ENCODE measurements at regions not wholly inside any gene's neighbourhood (a gene's known extent, or its start where the extent isn't known, plus 50 kb on each side); places are given as distances from the start of the nearest gene placed in this dataset.
"Not testable (repeated sequence)": the region's sequence is repeated elsewhere in the genome, so short reads cannot be mapped to it uniquely, and the experiment has no call there.

DNA sequence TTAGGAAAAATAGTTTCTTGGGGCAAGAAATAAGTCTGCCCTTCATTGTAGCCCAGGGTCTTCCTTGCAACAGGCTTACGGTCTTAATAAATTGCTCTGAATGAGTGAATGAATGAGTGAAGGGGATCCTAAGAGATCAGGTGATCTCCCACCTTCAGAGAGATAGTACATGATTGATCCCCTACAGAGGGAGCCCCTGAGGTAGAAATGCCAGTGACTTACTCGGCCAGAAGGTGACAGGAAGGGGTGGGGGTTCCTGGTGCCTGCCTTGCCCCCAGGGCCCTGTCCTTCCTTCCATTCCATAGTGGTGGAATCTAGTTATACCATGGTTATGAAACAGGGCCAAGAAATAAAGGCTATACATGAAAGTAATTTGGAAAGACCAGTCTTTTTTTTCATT, 215.3 kb upstream of the SSTR4 start:
- DNase-seq (ENCODE audit: low spot score): no peak

DNA sequence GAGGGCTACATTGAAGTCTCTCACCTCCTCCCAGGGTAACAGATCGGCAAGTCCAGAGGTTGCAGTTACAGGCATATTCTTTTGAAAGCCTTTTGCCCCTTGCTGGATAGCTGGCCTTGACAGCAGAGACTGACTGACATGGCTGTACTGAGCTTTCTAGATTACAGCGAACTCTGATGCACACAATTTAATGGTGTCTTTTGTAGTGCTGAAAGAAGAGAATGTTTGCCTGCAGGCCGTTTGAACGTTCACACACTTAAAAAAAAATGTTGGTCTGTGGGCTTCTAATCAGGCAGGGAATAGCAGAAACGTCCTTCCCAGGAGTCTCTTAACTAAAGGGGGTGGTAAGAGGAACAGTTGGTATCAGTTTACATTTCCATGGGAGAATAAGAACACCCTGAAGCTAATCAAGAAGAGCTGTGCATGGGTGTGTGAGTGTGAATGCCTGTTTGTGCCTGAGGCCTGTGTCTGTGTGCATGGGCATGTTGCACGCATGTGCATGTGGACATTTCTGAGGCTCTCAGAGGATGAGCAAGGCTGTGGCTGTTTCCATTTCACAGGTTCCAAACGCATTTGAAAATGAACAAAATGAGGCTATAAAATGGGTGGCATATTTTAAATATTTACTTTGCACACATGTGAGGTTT, 213.9 kb upstream of the SSTR4 start:
- DNase-seq (ENCODE audit: low spot score): no peak

DNA sequence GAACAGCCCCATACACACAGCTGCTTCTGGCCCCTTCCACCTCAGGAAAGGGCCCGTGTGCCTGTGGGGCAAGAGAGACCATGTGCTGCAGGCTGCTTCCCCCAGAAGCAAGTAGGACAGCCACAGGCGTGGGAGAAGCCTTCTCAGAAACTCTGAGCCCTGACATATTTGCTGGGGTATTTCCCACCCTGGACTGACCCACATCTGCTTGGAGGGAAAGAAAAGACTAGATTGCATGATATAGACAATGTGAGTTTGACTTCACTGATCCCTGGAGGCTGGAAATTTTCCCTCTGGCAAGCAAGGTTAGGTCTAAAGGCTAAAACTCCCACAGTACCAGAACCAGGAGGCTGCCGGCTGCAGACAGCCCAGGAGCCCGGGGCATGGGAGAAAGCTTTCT, 213.3 kb upstream of the SSTR4 start:
- DNase-seq (ENCODE audit: low spot score): no peak

DNA sequence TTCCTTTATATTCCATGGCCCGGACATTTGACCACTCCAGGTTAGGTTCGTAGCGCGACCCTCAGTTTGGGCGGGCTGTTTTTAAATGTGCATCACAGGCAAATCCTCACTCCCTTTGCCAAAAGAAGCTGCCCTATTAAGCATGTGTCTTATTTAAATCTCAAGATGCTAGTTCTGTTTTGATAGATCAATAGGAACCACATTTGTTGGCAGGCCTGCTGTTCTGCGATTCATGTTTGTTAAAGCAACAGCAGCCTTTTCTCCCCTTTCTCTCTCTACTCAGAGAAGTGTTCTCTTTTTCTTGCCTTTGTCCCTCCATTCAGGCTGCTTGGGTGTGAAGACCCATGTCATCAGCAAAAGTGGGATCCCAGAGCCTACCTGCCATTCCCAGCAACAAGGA, 212.0 kb upstream of the SSTR4 start:
- DNase-seq (ENCODE audit: low spot score): no peak

DNA sequence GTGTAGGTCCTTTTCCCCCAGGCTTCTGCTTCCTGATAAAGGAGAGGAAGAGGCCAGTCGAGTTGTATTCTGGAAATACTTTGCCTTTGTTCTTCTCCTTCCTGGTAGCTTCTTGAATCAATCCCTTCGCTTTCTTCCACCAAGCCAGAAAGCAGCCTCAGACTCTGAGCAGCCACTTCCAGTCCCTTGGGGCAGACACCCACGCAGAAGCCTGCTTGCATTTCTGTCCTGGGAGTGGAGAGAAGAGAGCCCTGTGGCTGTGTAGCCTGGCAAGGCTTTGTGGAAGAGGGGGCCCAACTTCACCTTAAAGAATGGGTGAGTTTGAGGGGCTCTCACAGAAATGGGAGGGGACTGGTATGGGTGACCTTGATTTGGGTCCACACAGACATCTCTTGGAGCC, 211.0 kb upstream of the SSTR4 start:
- DNase-seq (ENCODE audit: low spot score): no peak

DNA sequence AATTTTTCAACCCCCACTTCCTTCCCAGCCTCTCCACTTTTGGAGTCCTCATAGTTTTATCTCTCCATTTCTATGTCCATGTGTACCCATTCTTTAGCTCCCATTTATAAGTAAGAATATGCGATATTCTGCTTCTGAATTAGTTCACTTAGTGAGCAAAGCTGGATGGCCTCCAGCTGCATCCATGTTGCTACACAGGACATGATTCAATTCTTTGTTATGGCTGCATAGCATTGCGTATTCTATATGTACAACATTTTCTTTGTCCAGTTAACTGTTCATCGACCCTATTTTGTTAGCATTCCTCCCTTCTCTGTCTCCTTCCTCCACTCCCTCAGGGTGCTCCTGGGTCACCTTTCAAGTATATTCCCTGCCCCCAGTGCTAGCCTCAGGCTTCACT, 210.0 kb upstream of the SSTR4 start:
- no peak for DNase-seq (ENCODE audit: low spot score)

DNA sequence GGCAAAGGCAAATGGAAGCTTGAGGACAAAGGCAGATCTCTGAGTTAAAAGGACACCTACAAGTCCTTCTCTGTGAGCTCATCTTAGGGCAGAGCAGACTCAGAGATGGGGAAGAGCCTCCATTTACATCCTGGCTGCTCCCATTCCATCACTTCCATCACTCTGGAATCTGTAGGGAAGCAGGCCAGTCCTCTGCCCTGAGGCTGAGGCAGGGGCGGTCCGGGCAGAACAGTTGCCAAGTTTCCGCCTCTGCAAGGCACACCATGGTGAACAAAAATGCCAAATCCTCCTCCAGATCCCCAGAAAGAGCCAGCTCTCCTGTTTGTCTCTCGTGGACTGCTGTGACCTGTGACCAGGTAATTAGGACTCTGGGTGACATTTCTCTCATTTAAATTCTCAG, 209.6 kb upstream of the SSTR4 start:
- DNase-seq (ENCODE audit: low spot score): no peak

DNA sequence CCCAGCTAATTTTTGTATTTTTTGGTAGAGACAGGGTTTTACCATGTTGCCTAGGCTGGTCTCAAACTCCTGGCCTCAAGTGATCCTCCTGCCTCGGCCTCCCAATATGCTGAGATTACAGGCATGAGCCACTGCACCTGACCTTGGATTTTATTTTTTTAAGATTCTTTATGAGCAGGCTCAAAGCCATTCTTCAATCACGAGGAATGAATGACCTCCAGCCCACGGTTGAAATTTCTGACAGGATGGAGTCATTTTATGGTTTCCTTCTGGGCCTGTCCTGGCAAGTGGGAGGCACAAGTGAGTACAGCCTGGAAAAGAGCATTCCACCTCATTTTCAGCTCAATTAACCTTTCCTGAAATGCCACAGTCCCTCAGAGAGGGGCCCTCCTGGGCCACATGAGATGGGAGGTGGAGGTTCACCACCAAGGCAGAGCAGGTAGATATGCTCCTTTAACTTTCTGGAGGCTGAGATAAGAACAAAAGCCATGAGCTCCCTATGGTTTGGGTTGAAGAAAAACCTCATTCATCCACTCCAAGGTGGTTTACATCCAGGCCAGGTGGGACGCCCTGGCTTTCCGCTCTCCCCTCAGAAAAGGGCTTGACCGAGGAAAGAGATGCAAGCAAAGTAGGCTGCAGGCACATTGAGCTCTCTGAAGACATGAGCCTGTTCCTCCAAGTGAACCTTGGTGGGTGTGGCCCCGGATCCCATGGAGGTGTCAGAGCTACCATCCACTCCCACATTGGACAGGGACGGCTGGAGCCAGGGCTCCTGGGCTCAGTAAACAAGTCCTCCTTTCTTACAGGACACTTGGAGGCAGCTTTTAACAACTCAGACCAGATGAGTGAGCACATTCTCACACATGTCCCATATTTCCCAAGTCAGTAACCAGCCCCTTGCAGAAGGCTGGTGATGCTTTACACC, 208.5 kb upstream of the SSTR4 start:
- DNase-seq (ENCODE audit: low spot score): no peak

DNA sequence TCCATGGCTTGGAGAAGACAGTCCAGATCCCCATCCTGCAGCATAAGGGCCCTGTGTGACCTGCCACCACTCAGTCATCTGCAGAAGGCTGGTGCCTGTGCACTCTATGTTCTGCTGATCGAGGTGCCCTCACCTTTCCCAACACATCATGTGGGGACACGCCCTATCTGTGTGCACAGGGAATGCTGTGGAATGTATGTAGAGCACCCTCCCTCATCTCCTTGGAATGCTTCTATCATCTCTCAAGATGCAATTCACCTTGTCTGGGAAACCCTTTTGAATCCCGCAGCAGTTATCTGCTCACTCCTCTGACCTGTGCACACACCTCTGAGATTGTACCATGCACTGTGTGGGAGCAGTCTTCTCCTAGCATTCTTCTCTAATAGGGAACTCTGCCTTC, 207.2 kb upstream of the SSTR4 start:
- DNase-seq (ENCODE audit: low spot score): no peak

DNA sequence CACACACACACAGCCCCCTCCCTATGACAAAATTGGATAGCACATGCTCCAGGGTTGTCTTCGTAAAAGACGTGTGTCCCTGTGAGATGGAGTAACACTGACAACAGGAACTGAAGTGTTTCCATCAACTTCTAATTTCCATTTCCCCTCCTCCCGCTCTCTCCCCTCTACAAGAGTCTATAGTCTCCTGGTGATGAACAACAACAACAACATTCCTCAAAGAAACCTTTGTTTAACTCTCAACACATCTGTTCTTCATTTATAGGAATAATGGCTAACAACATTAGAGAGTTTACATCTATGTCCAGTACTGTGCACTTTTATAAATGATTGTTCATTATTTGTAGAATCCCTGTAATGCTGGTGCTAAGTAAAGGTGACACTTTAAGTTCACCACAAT, 205.8 kb upstream of the SSTR4 start:
- DNase-seq (ENCODE audit: low spot score): no peak

DNA sequence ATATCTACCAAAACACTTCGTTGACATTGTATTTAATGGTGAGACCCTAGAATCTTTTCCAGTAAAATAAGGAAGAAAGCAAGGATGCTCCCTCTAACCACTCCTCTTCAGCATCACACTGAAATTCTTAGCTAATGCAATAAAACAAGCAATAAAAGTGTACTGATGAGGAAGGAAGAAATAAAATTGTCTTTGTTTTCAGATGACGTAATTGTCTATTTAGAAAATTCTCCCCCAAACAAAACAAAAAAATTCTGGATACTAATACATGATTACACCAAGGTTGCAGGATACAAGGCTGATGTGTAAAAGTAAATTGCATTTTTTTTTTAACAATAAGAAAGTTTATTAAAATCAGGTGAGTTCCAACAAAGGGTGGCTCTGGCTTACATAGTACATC, 205.0 kb upstream of the SSTR4 start:
- DNase-seq (ENCODE audit: low spot score): no peak

DNA sequence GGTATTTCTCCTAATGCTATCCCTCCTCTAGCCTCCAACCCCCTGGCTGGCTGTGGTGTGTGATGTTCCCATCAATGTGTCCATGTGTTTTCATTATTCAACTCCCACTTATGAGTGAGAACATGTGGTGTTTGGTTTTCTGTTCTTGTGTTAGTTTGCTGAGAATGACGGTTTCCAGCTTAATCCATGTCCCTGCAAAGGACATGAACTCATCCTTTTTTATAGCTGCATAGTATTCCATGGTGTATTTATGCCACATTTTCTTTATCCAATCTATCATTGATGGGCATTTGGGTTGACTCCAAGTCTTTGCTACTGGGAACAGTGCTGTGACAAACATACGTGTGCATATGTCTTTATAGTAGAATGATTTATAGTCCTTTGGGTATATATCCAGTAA, 204.4 kb upstream of the SSTR4 start:
- not testable (repeated sequence) for DNase-seq (ENCODE audit: low spot score)

DNA sequence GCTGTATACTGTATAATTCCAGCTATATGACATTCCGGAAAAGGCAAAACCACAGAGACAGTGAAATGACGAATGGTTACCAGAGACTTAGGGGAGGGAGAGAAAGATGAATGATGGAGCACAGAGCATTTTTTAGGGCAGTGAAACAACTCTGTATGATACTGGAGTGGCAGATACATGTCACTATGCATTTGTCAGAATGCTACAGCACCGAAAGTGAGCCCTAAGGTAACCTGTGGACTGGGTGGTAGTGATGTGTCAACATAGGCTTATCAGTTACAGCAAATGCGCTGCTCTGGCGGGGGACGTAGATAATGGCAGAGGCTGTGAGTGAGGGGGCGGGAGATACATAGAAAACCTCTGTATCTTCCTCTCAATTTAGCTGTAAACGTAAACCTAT, 201.3 kb upstream of the SSTR4 start:
- DNase-seq (ENCODE audit: low spot score): no peak

DNA sequence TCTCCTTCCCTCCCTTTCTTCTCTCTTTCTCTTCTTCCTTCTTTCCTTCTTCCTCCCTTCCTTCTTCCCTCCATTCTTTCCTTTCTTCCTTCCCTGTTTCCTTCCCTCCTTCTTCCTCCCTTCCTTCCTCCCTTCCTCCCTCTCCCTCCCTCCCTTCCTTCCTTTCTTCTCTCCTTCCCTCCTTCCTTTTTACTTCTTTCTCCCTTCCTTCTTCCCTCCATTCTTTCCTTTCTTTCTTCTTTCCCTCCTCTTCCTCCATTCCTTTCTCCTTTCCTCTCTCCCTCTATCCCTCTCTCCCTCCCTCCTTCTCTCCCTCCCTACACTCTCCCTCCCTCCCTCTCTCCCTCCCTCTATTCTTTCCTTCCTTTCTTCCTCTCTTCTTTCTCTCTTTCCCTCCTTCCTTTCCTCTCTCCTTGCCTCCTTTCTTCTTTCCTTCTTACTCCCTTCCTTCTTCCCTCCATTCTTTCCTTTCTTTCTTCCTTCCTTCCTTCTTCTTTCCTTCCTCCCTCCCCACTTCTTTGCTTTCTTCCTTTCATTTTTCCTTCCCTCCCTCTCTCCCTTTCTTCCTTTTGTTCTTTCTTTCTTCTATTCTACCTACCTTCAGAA, 200.4 kb upstream of the SSTR4 start:
- no peak for DNase-seq (ENCODE audit: low spot score)

DNA sequence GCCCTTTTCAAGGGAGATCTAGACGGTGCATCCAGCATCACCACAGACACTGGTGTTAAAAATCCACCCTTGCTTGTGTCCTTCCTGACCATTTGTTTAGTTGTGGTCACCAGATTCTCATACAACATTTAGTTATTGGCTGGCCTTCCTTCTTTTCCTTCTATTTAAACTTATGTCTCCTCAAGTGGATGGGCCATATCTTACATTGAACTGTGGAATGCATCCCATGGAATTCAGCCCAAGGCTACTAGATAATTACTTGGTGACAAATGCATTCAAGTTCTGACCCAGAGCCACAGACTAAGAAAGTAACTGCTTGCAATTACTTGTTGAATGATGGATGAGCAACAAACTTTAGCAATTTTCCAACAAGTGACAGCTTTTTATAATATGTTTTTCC, 198.9 kb upstream of the SSTR4 start:
- DNase-seq (ENCODE audit: low spot score): no peak

DNA sequence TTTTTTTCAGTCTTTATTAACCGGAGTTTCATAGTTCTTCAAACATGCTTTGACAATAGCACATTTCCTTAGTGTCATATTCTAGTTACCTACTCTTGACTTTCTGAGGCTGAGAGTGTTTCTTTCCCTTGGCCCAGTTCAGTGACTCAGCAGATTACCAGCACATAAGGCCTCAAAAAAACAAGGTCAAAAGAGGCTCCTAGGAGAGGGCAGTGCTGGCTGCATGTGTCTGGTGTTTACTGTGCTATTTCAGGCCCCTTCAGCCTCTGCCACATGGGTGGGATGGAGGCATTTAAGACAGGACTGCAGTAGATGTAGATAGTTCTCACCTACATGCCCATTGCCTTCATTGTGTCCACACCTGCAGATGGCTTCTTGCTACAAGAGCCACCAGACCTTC, 198.2 kb upstream of the SSTR4 start:
- DNase-seq (ENCODE audit: low spot score): no peak

DNA sequence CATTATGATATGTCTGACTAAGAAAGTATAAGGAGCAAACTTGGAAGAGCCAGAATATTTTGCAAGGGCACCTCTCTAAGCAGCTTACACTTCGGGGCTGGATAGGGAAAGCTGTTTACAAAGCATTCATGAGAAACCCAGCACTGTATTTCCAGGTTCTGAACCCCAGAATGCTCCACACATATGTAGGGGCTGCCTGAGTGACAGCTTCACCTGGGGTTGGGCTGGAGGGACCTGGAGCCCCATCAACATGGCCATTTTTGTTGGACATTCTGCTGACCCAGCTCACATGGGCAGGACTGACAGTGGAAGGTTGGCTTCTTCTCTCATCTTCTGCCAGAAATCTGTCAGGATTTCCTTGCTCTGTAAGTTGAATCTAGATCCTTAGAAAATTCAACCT, 197.1 kb upstream of the SSTR4 start:
- no peak for DNase-seq (ENCODE audit: low spot score)

DNA sequence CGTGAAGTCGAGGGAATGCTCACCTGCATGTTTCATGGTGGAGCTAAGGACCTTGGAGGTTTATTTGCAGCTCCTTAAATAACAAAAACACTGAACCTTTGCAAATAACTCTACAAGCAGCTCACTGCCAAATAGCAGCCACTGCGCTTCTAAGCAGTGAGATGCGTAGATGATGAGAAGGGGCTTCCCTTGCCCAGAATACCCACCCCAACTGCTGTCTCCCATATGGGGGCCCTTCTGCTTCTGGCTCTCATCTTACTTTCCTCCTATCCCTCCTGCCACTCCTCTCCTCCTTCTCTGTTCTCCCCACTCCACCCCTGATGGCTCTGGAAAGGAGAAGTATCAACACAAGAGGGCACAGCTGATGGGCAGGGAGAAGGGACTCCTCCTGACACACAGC, 193.3 kb upstream of the SSTR4 start:
- no peak for DNase-seq (ENCODE audit: low spot score)

DNA sequence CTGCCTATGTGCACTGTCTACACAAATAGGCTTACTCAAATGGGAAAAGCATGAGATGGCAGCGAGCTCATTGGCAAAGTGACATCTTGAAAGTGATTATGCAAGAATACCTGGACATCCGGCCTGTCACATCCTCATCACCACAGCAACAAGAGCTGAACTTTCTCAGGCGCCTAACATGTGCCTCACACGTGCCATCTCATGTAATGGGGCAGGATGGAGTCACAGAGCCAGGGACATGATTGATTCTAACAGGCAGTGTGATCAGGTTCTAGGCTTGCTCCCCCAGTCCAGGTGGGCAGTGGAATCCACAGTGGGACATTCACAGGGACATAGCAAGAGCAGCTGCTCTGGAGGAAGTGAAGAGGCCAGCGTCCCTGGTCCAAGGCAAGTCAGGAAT, 192.3 kb upstream of the SSTR4 start:
- DNase-seq (ENCODE audit: low spot score): no peak

DNA sequence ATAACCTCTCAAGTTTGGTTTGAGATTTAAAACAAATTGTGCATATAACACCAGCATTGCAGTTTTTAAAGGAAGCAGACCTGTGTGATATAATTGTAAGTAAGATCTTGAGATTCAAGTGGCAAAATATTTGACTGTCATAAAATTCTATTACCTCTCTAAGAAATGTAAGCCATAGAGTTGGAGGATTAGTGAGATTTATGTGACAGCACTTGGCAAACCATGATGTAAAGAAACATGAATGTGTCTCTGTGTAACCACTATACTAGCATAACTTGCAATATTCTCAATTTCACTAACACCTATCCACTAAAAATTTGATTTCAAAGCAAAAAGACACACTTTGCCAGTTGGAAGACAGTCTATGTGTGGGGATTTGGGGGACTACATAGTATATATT, 190.2 kb upstream of the SSTR4 start:
- DNase-seq (ENCODE audit: low spot score): no peak

DNA sequence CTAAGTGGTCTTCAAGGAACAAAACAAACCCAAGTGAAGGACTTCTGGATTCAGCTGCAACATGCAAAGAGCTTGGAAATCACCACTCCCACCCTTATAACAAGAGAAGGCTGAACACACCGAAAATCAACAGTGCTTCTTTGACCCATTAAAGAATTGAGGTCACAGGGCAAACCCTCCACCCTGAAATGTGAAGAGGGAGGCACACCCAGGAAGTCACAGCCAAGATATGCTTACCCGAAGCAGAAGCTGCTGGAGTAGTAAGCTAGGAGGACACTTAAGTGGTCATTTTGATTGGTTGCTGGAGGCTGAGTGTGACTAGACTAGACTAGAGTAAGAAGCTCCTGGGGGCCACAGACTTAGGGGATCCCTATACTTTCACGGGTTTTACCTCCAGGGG, 188.2 kb upstream of the SSTR4 start:
- no peak for DNase-seq (ENCODE audit: low spot score)

DNA sequence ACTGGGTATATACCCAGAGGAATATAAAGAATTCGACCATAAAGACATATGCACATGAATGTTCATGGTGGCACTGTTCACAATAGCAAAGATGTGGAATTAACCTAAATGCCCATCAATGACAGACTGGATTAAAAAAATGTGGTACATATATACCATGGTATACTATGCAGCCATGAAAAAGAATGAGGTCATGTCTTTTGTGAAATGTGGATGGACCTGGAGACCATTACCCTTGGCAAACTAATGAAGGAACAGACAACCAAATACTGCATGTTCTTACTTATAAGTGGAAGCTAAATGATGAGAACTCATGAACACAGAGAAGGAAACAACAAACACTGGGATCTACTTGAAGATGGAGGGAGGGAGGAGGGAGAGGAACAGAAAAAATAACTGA, 186.7 kb upstream of the SSTR4 start:
- no peak for DNase-seq (ENCODE audit: low spot score)

DNA sequence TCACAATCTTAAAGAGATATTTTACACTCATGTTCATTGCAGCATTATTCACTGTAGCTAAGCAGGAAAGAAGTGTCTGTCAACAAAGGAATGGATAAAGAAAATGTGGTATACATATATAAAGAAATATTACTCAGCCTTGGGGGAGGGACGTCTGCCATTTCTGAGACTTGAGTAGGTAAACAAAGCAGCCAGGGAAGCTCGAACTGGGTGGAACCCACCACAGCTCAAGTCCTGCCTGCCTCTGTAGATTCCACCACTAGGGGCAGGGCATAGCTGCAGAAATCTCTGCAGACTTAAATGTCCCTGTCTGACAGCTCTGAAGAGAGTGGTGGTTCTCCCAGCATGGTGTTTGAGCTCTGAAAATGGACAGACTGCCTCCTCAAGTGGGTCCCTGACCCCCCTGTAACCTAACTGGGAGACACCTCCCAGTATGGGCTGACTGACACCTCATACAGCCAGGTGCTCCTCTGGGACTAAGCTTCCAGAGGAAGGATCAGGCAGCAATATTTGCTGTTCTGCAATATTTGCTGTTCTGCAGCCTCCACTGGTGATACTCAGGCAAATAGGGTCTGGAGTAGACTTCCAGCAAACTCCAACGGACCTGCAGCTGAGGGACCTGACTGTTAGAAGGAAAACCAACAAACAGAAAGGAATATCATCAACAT, 183.3 kb upstream of the SSTR4 start:
- not testable (repeated sequence) for DNase-seq (ENCODE audit: low spot score)

Measured in pons (tissue), 1 donor.